WTC11 (cell line): ENCODE measurements at regions not wholly inside any gene's neighbourhood (a gene's known extent, or its start where the extent isn't known, plus 50 kb on each side); places are given as distances from the start of the nearest gene placed in this dataset.

ENCODE experiments used
- ATAC-seq: fragments of 200-7000 bp; cut with Tn5 transposase; 2 replicates; pipeline ENCODE4 v1.10.0; 2021; ENCODE audit warnings: mild to moderate bottlenecking, moderate library complexity
- CTCF ChIA-PET: fragments of 300-600 bp; sonication (Branson Sonifier 250); formaldehyde crosslinking; loops from one replicate; lab custom pipeline; 2021; ENCODE audit warnings: antibody characterized with exemption; lab: Charles Lee
- POLR2A ChIA-PET: fragments of 350-600 bp; sonication (Branson Sonifier 250); formaldehyde crosslinking; loops from one replicate; lab custom pipeline; 2021; ENCODE audit warnings: antibody characterized with exemption; lab: Charles Lee
- DNase-seq: peaks from one replicate; pipeline ENCODE4 v3.0.0; 2021; ENCODE audit warnings: low spot score
- H3K27ac Mint-ChIP-seq: 2 replicates; pipeline ENCODE4 v1.8.0; 2021; ENCODE audit warnings: mixed read lengths
- H3K27me3 Mint-ChIP-seq: 2 replicates; pipeline ENCODE4 v1.8.0; 2021; ENCODE audit warnings: low read depth, mild to moderate bottlenecking, moderate library complexity, mixed read lengths
- H3K36me3 Mint-ChIP-seq: 2 replicates; pipeline ENCODE4 v1.8.0; 2021; ENCODE audit warnings: mixed read lengths
- H3K4me1 Mint-ChIP-seq: 2 replicates; pipeline ENCODE4 v1.8.0; 2022; ENCODE audit warnings: mixed read lengths
- H3K4me3 Mint-ChIP-seq: 2 replicates; pipeline ENCODE4 v1.8.0; 2021; ENCODE audit warnings: mild to moderate bottlenecking, moderate library complexity, mixed read lengths
- H3K9me3 Mint-ChIP-seq: 2 replicates; pipeline ENCODE4 v1.8.0; 2021; ENCODE audit warnings: mixed read lengths
- ATF1 ChIP-seq: sonication (generic); formaldehyde crosslinking; IDR thresholded peaks from 2 replicates; pipeline ENCODE4 v1.8.1; 2023; ENCODE audit warnings: mild to moderate bottlenecking, moderate library complexity, missing genetic modification reagents
- CBFB ChIP-seq: sonication (generic); formaldehyde crosslinking; IDR thresholded peaks from 2 replicates; pipeline ENCODE4 v1.8.1; 2022; ENCODE audit warnings: mild to moderate bottlenecking, low read depth, missing genetic modification reagents
- ESRRA ChIP-seq: sonication (generic); formaldehyde crosslinking; IDR thresholded peaks from 2 replicates; pipeline ENCODE4 v1.8.1; 2022; ENCODE audit warnings: mild to moderate bottlenecking, missing genetic modification reagents, borderline replicate concordance
- FOXJ3 ChIP-seq: sonication (generic); formaldehyde crosslinking; IDR thresholded peaks from 2 replicates; pipeline ENCODE4 v1.9.0; 2021; ENCODE audit warnings: missing genetic modification reagents, mild to moderate bottlenecking, borderline replicate concordance
- FOXP1 ChIP-seq: sonication (generic); formaldehyde crosslinking; IDR thresholded peaks from 2 replicates; pipeline ENCODE4 v1.8.0; 2022; ENCODE audit warnings: missing genetic modification reagents, mild to moderate bottlenecking, moderate library complexity, borderline replicate concordance
- FOXP4 ChIP-seq: sonication (generic); formaldehyde crosslinking; IDR thresholded peaks from 2 replicates; pipeline ENCODE4 v1.8.0; 2022; ENCODE audit warnings: mild to moderate bottlenecking, missing genetic modification reagents
- JUN ChIP-seq: sonication (generic); formaldehyde crosslinking; IDR thresholded peaks from 2 replicates; pipeline ENCODE4 v1.8.0; 2023; ENCODE audit warnings: mild to moderate bottlenecking, missing genetic modification reagents
- NR1H2 ChIP-seq: sonication (generic); formaldehyde crosslinking; IDR thresholded peaks from 2 replicates; pipeline ENCODE4 v1.9.0; 2021; ENCODE audit warnings: mild to moderate bottlenecking, moderate library complexity, missing genetic modification reagents
- NR3C1 ChIP-seq: sonication (generic); formaldehyde crosslinking; conservative IDR thresholded peaks from 2 replicates; pipeline ENCODE4 v1.8.1; 2023; ENCODE audit warnings: low read depth, mild to moderate bottlenecking, missing genetic modification reagents
- OVOL2 ChIP-seq: fragments of 250-450 bp; sonication (Bioruptor Pico); IDR thresholded peaks from 2 replicates; pipeline ENCODE4 v1.9.0; 2021; ENCODE audit warnings: mild to moderate bottlenecking, borderline replicate concordance
- PREB ChIP-seq: sonication (generic); formaldehyde crosslinking; IDR thresholded peaks from 2 replicates; pipeline ENCODE4 v1.8.1; 2022; ENCODE audit warnings: mild to moderate bottlenecking, missing genetic modification reagents, moderate library complexity, borderline replicate concordance
- SP1 ChIP-seq: sonication (generic); formaldehyde crosslinking; conservative IDR thresholded peaks from 2 replicates; pipeline ENCODE4 v1.8.1; 2022; ENCODE audit warnings: missing genetic modification reagents
- STAT6 ChIP-seq: sonication (generic); formaldehyde crosslinking; conservative IDR thresholded peaks from 2 replicates; pipeline ENCODE4 v1.8.1; 2023; ENCODE audit warnings: mild to moderate bottlenecking, low read depth, missing genetic modification reagents, moderate library complexity
- TEAD1 ChIP-seq: sonication (generic); formaldehyde crosslinking; IDR thresholded peaks from 2 replicates; pipeline ENCODE4 v1.8.0; 2022; ENCODE audit warnings: mild to moderate bottlenecking, missing genetic modification reagents
- ZNF263 ChIP-seq: sonication (generic); formaldehyde crosslinking; IDR thresholded peaks from 2 replicates; pipeline ENCODE4 v1.8.1; 2022; ENCODE audit warnings: low read depth, mild to moderate bottlenecking, moderate library complexity, missing genetic modification reagents
- ZNF396 ChIP-seq: fragments of 250-450 bp; sonication (Bioruptor Pico); IDR thresholded peaks from 2 replicates; pipeline ENCODE4 v1.8.0; 2021; ENCODE audit warnings: mild to moderate bottlenecking, moderate library complexity, borderline replicate concordance
- ZNF425 ChIP-seq: fragments of 250-450 bp; sonication (Bioruptor Pico); conservative IDR thresholded peaks from 2 replicates; pipeline ENCODE4 v1.9.0; 2021; ENCODE audit warnings: mild to moderate bottlenecking
- TF ChIP-seq, protein P1 (sequence below): sonication (generic); formaldehyde crosslinking; IDR thresholded peaks from 2 replicates; pipeline ENCODE4 v1.8.1; 2022; ENCODE audit warnings: low read depth, mild to moderate bottlenecking, moderate library complexity, missing genetic modification reagents, borderline replicate concordance
- TF ChIP-seq, protein P2 (sequence below): sonication (generic); formaldehyde crosslinking; IDR thresholded peaks from 2 replicates; pipeline ENCODE4 v1.8.1; 2022; ENCODE audit warnings: low read depth, missing genetic modification reagents, borderline replicate concordance

DNA sequence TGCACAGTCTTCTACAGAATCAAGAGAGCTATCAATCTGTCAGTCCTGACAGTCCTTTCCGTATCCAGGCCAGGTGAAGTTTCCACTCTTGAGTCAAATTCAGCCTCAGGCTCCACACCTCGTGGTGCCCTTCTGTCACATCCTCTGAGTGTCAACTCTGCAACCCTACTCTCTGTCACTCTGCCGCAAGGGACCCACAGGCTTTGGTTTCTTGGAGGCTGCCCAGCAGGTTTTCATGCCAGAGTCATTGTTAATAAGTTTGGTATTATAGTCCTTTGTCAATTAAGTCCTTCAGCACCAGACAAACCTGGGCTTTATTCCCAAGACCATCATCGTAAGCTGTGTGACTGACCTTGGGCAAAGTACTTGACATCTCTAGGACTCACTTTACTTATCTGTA, 83.4 kb upstream of the KLHL13 start (continued):
- TF ChIP-seq, protein P1, sequence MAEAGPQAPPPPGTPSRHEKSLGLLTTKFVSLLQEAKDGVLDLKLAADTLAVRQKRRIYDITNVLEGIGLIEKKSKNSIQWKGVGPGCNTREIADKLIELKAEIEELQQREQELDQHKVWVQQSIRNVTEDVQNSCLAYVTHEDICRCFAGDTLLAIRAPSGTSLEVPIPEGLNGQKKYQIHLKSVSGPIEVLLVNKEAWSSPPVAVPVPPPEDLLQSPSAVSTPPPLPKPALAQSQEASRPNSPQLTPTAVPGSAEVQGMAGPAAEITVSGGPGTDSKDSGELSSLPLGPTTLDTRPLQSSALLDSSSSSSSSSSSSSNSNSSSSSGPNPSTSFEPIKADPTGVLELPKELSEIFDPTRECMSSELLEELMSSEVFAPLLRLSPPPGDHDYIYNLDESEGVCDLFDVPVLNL (CRISPR knock-in tag): no peak
- no peak for TF ChIP-seq CBFB (CRISPR knock-in tag)
- no peak for TF ChIP-seq ATF1 (CRISPR knock-in tag)

DNA sequence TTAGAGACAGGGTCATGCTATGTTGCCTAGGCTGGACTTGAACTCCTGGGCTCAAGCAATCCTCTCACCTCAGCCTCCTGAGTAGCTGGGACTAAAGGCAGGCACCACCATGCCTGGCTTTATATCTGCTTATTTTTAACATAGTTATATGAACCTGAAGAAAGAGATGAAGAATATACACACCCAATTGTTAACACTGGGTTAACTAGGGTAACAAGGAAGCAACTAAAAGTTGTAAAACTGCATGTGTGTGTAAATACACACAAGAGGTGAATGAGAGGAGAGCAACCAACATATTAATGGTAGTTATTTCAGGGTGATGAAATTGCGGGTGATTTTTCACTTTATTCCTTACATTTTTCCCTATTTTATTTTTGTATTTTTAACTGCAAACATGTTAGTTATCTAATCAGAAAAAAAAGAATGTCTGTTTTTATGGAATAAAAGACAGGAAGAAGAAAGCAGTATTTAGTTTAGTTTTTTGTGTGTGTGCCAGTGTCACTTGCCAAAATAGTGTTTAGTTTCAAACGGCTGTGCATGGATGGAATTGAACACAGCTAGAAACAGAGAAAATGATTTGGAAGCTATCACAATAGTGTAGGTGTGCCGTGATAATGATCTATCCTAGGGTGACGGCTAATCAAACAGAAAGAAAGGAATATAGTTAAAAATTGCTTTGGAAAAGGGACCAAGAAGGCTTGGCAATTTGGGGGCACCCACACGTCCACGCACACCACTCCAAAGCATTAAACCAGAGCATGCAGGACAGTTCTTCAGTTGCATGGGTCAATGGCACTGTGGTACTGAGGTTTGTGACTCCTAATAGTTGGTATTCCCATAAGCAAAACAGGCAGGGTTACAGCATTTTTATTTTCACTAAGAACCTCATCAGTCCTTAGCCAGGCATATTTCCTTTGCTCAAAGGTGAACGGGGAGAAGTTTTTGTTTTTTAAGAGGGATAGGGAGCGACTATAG, 89.1 kb upstream of the KLHL13 start:
- no peaks in the 10 kb centered on the region for H3K9me3 Mint-ChIP-seq
- H3K27me3 Mint-ChIP-seq: no peaks in the 10 kb centered on the region
- TF ChIP-seq ZNF263 (CRISPR knock-in tag) (no peak), STAT6 (CRISPR knock-in tag) (no peak), ESRRA (CRISPR knock-in tag) (no peak), FOXJ3 (CRISPR knock-in tag) (no peak), PREB (CRISPR knock-in tag) (no peak), NR3C1 (CRISPR knock-in tag) (no peak), JUN (CRISPR knock-in tag) (no peak), FOXP4 (CRISPR knock-in tag) (no peak), ZNF425 (CRISPR knock-in tag) (no peak), OVOL2 (CRISPR knock-in tag) (no peak), ZNF396 (CRISPR knock-in tag) (no peak), TEAD1 (CRISPR knock-in tag) (no peak), NR1H2 (CRISPR knock-in tag) (no peak), FOXP1 (CRISPR knock-in tag) (no peak), SP1 (CRISPR knock-in tag) (no peak)
- TF ChIP-seq, protein P2, sequence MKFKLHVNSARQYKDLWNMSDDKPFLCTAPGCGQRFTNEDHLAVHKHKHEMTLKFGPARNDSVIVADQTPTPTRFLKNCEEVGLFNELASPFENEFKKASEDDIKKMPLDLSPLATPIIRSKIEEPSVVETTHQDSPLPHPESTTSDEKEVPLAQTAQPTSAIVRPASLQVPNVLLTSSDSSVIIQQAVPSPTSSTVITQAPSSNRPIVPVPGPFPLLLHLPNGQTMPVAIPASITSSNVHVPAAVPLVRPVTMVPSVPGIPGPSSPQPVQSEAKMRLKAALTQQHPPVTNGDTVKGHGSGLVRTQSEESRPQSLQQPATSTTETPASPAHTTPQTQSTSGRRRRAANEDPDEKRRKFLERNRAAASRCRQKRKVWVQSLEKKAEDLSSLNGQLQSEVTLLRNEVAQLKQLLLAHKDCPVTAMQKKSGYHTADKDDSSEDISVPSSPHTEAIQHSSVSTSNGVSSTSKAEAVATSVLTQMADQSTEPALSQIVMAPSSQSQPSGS: no peak
- CTCF ChIA-PET: no interaction called here
- DNase-seq (no peak), ATAC-seq (no peak)
- no peaks in the 10 kb centered on the region for H3K36me3 Mint-ChIP-seq
- H3K27ac Mint-ChIP-seq: no peak overlapping the region
- POLR2A ChIA-PET: no interaction called here
- H3K4me3 Mint-ChIP-seq: no peak overlapping the region
- H3K4me1 Mint-ChIP-seq: peaks cover 3% of the 10 kb centered on the region; the same call in 1 of the 2 replicates
